Body of pancreas (tissue), 4 donors: ENCODE measurements at regions not wholly inside any gene's neighbourhood (a gene's known extent, or its start where the extent isn't known, plus 50 kb on each side); places are given as distances from the start of the nearest gene placed in this dataset.

Experiments
- ATAC-seq: fragments of 150-250 bp; one replicate; pipeline ENCODE4 v1.9.1; 2016
- DNase-seq, 4 donors: peaks; one replicate each; pipeline ENCODE4 v3.0.0-alpha.2; 2019
- H3K27ac ChIP-seq, 4 donors: fragments of 200-600 bp; sonication (generic); 1 replicate in 3 of 4; 2 replicates in 1 of 4; pipeline versions ENCODE4 v1.5.1 to v1.6.1; 2016 to 2019; ENCODE audit warnings: mild to moderate bottlenecking in 1 of 4, mixed read lengths in 1 of 4, moderate library complexity in 1 of 4
- H3K27me3 ChIP-seq, 2 donors: fragments of 200-600 bp; sonication (generic); one replicate each; pipeline ENCODE4 v1.6.0; 2016; ENCODE audit warnings: mild to moderate bottlenecking in 1 of 2
- H3K36me3 ChIP-seq, 2 donors: fragments of 200-600 bp; sonication (generic); replicated peaks in 1 of 2; 2 replicates each; pipeline ENCODE4 v1.5.1; 2016; ENCODE audit warnings: low read depth in 2 of 2; ENCODE audit not compliant: insufficient read depth in 1 of 2
- H3K4me1 ChIP-seq: fragments of 200-600 bp; sonication (generic); one replicate; pipeline ENCODE4 v1.6.0; 2016
- H3K4me3 ChIP-seq, 2 donors: fragments of 200-600 bp; sonication (generic); 1 replicate in 1 of 2; 2 replicates in 1 of 2; pipeline ENCODE4 v1.5.1; 2016 to 2019
- H3K9me3 ChIP-seq, 3 donors: fragments of 200-600 bp; sonication (generic); 1 replicate in 2 of 3; 2 replicates in 1 of 3; pipeline ENCODE4 v1.5.1; 2016
- CTCF ChIP-seq, 7 experiments: fragments of 450-650 bp in 4 of 7; fragments of 200-600 bp in 3 of 7; sonication (generic) in 3 of 7; IDR thresholded peaks; one replicate each; pipeline ENCODE4 v1.5.1; 2016 to 2019; ENCODE audit warnings: antibody characterized with exemption in 7 of 7
- POLR2A ChIP-seq, 3 donors: fragments of 450-650 bp; IDR thresholded peaks; one replicate each; pipeline ENCODE4 v1.6.1; 2016; ENCODE audit warnings: antibody characterized with exemption in 3 of 3, mild to moderate bottlenecking in 2 of 3
- WGBS, 2 donors: methylation state at CpG; one replicate each; pipeline ENCODE4 v1.1.5; 2017; 5-methylcytosine and 5-hydroxymethylcytosine counted together
- intact Hi-C: fragments of 100-400 bp; cut with DNase I; formaldehyde crosslinking; loops from one replicate; pipeline ENCODE4 v1.15.1; 2023

- no peak for DNase-seq
- ATAC-seq = no peak
- Histone ChIP-seq H3K36me3 (no peaks in the 10 kb centered on the region), H3K27ac (no peak overlapping the region), H3K4me1 (no peaks in the 10 kb centered on the region), H3K27me3 (no peaks in the 10 kb centered on the region), H3K4me3 (no peak overlapping the region), H3K9me3 (no peaks in the 10 kb centered on the region)
- 51 to 57% methylated on average over 2 of the region's 2 CpGs for WGBS, 2 donors
- intact Hi-C loops = no loop called here
- TF ChIP-seq CTCF (IDR thresholded peaks at IDR 0.05) = no peak
- TF ChIP-seq POLR2A (IDR thresholded peaks at IDR 0.05) = no peak
These were observed 217.4 kb upstream of the DIO2 start for GRCh38 chr14:80428671-80429070.

- Histone ChIP-seq H3K4me1 (no peaks in the 10 kb centered on the region), H3K9me3 (no peaks in the 10 kb centered on the region), H3K36me3 (no peaks in the 10 kb centered on the region), H3K4me3 (no peak overlapping the region), H3K27ac (no peak overlapping the region), H3K27me3 (no peaks in the 10 kb centered on the region)
- no peak for DNase-seq
- no peak for ATAC-seq
- WGBS, 2 donors = 88 to 91% methylated on average over 3 of the region's 3 CpGs
- intact Hi-C loops = no loop called here
- TF ChIP-seq CTCF (IDR thresholded peaks at IDR 0.05) (no peak), POLR2A (IDR thresholded peaks at IDR 0.05) (no peak)
These were observed 216.9 kb upstream of the DIO2 start for GRCh38 chr14:80428171-80428570.

GRCh38 chr14:80427101-80427500, 215.8 kb upstream of the DIO2 start:
- no peak for ATAC-seq
- no peak for TF ChIP-seq POLR2A (IDR thresholded peaks at IDR 0.05)
- TF ChIP-seq CTCF (IDR thresholded peaks at IDR 0.05) = no peak

GRCh38 chr14:80426683-80427082, 215.4 kb upstream of the DIO2 start:
- no peaks in the 10 kb centered on the region for H3K4me1 ChIP-seq
- 97 to 100% methylated on average over 1 of the region's 1 CpG for WGBS, 2 donors

More at GRCh38 chr14:80427101-80427500, 215.8 kb upstream of the DIO2 start:
- no peaks in the 10 kb centered on the region for H3K27me3 ChIP-seq
- DNase-seq = no peak
- H3K9me3 ChIP-seq = no peaks in the 10 kb centered on the region
- no peak overlapping the region for H3K27ac ChIP-seq
- no peaks in the 10 kb centered on the region for H3K4me1 ChIP-seq
- 63 to 72% methylated on average over 3 of the region's 3 CpGs for WGBS, 2 donors
- intact Hi-C loops = no loop called here
- no peaks in the 10 kb centered on the region for H3K36me3 ChIP-seq
- H3K4me3 ChIP-seq = no peak overlapping the region

More at GRCh38 chr14:80426683-80427082, 215.4 kb upstream of the DIO2 start:
- H3K27ac ChIP-seq = no peak overlapping the region
- H3K27me3 ChIP-seq = no peaks in the 10 kb centered on the region
- no peak for DNase-seq
- no peak overlapping the region for H3K4me3 ChIP-seq
- H3K36me3 ChIP-seq = no peaks in the 10 kb centered on the region
- no peaks in the 10 kb centered on the region for H3K9me3 ChIP-seq
- ATAC-seq = no peak
- intact Hi-C loops = no loop called here
- TF ChIP-seq POLR2A (IDR thresholded peaks at IDR 0.05) (no peak), CTCF (IDR thresholded peaks at IDR 0.05) (no peak)
